ENCODE measurements at regions not wholly inside any gene's neighbourhood (a gene's known extent, or its start where the extent isn't known, plus 50 kb on each side); places are given as distances from the start of the nearest gene placed in this dataset.
"Not testable (repeated sequence)": the region's sequence is repeated elsewhere in the genome, so short reads cannot be mapped to it uniquely, and the experiment has no call there.

GRCh38 chr10:130689743-130690626, 553.8 kb downstream of the GLRX3 start:
- DNase-seq = no peak

- no peak for DNase-seq
Measured at GRCh38 chr10:130691776-130692175, 555.6 kb downstream of the GLRX3 start.

- DNase-seq = no peak
Measured at GRCh38 chr10:130696870-130697269, 560.7 kb downstream of the GLRX3 start.

GRCh38 chr10:130707389-130707979, 571.3 kb downstream of the GLRX3 start:
- no peak for DNase-seq

GRCh38 chr10:130708465-130709070, 572.4 kb downstream of the GLRX3 start:
- DNase-seq = no peak

GRCh38 chr10:130709415-130709814, 573.2 kb downstream of the GLRX3 start:
- DNase-seq = no peak

GRCh38 chr10:130711072-130711471, 574.9 kb downstream of the GLRX3 start:
- DNase-seq = no peak

GRCh38 chr10:130713135-130713534, 576.9 kb downstream of the GLRX3 start:
- DNase-seq = no peak

- DNase-seq = no peak
Measured at GRCh38 chr10:130713731-130714130, 577.5 kb downstream of the GLRX3 start.

GRCh38 chr10:130714742-130715467, 578.7 kb downstream of the GLRX3 start:
- DNase-seq = no peak

- DNase-seq = no peak
Measured at GRCh38 chr10:130715686-130716670, 579.8 kb downstream of the GLRX3 start.

GRCh38 chr10:130717083-130717482, 580.9 kb downstream of the GLRX3 start:
- DNase-seq = no peak

GRCh38 chr10:130718744-130719447, 582.7 kb downstream of the GLRX3 start:
- DNase-seq = not testable (repeated sequence)

GRCh38 chr10:130719448-130719752, 583.2 kb downstream of the GLRX3 start:
- no peak for DNase-seq

- DNase-seq = no peak
Measured at GRCh38 chr10:130720235-130720634, 584.0 kb downstream of the GLRX3 start.

- no peak for DNase-seq
Measured at GRCh38 chr10:130721971-130722370, 585.8 kb downstream of the GLRX3 start.

- DNase-seq = no peak
Measured at GRCh38 chr10:130723704-130724103, 587.5 kb downstream of the GLRX3 start.

- DNase-seq = no peak
Measured at GRCh38 chr10:130725474-130725970, 586.0 kb downstream of the TCERG1L start.

- DNase-seq = no peak
Measured at GRCh38 chr10:130726996-130727725, 584.4 kb downstream of the TCERG1L start.

GRCh38 chr10:130727766-130728490, 583.6 kb downstream of the TCERG1L start:
- no peak for DNase-seq

Data from T-helper 9 cell (primary cell).